HG02610 (cell line): ENCODE measurements at regions not wholly inside any gene's neighbourhood (a gene's known extent, or its start where the extent isn't known, plus 50 kb on each side); places are given as distances from the start of the nearest gene placed in this dataset.
"Not testable (repeated sequence)": the region's sequence is repeated elsewhere in the genome, so short reads cannot be mapped to it uniquely, and the experiment has no call there.

Source experiments
- ATAC-seq: cut with Tn5 transposase; IDR thresholded peaks from one replicate; pipeline ENCODE4 v1.9.1; 2021; ENCODE audit warnings: mild to moderate bottlenecking, moderate library complexity; ENCODE audit not compliant: unreplicated experiment

- no peak for ATAC-seq
Measured at GRCh38 chr5:74465724-74466123, 174.8 kb downstream of the ENC1 start.

GRCh38 chr5:74464512-74465209 is 175.9 kb downstream of the ENC1 start:
- no peak for ATAC-seq

- ATAC-seq, result no peak
Measured at GRCh38 chr5:74462356-74462755, 178.2 kb downstream of the ENC1 start.

GRCh38 chr5:74461251-74461650 is 179.3 kb downstream of the ENC1 start:
- no peak for ATAC-seq

GRCh38 chr5:74460694-74461093 is 179.8 kb downstream of the ENC1 start:
- ATAC-seq, result no peak

GRCh38 chr5:74459984-74460383 is 180.5 kb downstream of the ENC1 start:
- no peak for ATAC-seq

- ATAC-seq, result no peak
Measured at GRCh38 chr5:74457876-74458275, 182.7 kb downstream of the ENC1 start.

- ATAC-seq, result no peak
Measured at GRCh38 chr5:74454263-74455030, 186.1 kb downstream of the ENC1 start.

GRCh38 chr5:74452856-74453255 is 187.7 kb downstream of the ENC1 start:
- ATAC-seq, result no peak

- no peak for ATAC-seq
Measured at GRCh38 chr5:74450095-74450494, 190.4 kb downstream of the ENC1 start.

GRCh38 chr5:74446725-74447241 is 193.7 kb downstream of the ENC1 start:
- ATAC-seq, result no peak

GRCh38 chr5:74442466-74442865 is 198.1 kb downstream of the ENC1 start:
- no peak for ATAC-seq

- no peak for ATAC-seq
Measured at GRCh38 chr5:74441616-74442015, 198.9 kb downstream of the ENC1 start.

GRCh38 chr5:74440341-74440740 is 200.2 kb downstream of the ENC1 start:
- ATAC-seq, result no peak

GRCh38 chr5:74437870-74438269 is 202.7 kb downstream of the ENC1 start:
- ATAC-seq, result not testable (repeated sequence)

- ATAC-seq, result no peak
Measured at GRCh38 chr5:74433896-74434829, 206.4 kb downstream of the ENC1 start.

- ATAC-seq, result peak; percentile 57
Measured at GRCh38 chr5:74433255-74433895, 207.2 kb downstream of the ENC1 start.

- no peak for ATAC-seq
Measured at GRCh38 chr5:74432721-74433120, 207.8 kb downstream of the ENC1 start.

GRCh38 chr5:74432216-74432615 is 208.3 kb downstream of the ENC1 start:
- no peak for ATAC-seq

- ATAC-seq, result no peak
Measured at GRCh38 chr5:74431290-74431669, 209.2 kb downstream of the ENC1 start.
